Ovary (tissue), 7 donors: ENCODE measurements at regions not wholly inside any gene's neighbourhood (a gene's known extent, or its start where the extent isn't known, plus 50 kb on each side); places are given as distances from the start of the nearest gene placed in this dataset.
"Not testable (repeated sequence)": the region's sequence is repeated elsewhere in the genome, so short reads cannot be mapped to it uniquely, and the experiment has no call there.

Experiments
- DNase-seq, 5 donors: peaks; one replicate each; pipeline ENCODE4 v3.0.0-alpha.2; 2019 to 2020
- H3K27ac ChIP-seq, 2 donors: fragments of 200-600 bp; one replicate each; pipeline versions ENCODE4 v1.5.1 to v1.8.0; 2019 to 2022
- H3K27me3 ChIP-seq: fragments of 200-600 bp; one replicate; pipeline ENCODE4 v1.8.0; 2022
- H3K36me3 ChIP-seq: fragments of 200-600 bp; sonication (generic); one replicate; pipeline ENCODE4 v1.5.1; 2019
- H3K4me1 ChIP-seq: one replicate; pipeline ENCODE4 v1.8.1; 2013; ENCODE audit warnings: mild to moderate bottlenecking, moderate library complexity; ENCODE audit not compliant: insufficient read depth
- H3K4me3 ChIP-seq: fragments of 200-600 bp; sonication (generic); one replicate; pipeline ENCODE4 v1.5.1; 2017
- H3K9me3 ChIP-seq, 2 donors: fragments of 200-600 bp in 1 of 2; sonication (generic) in 1 of 2; one replicate each; pipeline versions ENCODE4 v1.5.1 to v1.8.1; 2013 to 2019; ENCODE audit warnings: mild to moderate bottlenecking in 1 of 2, moderate library complexity in 1 of 2
- EP300 ChIP-seq: sonication (generic); formaldehyde crosslinking; IDR thresholded peaks from one replicate; pipeline ENCODE4 v1.6.1; 2017; ENCODE audit warnings: antibody characterized with exemption
- POLR2A ChIP-seq: fragments of 450-650 bp; IDR thresholded peaks from one replicate; pipeline ENCODE4 v1.6.1; 2017; ENCODE audit warnings: antibody characterized with exemption, mild to moderate bottlenecking, moderate library complexity
- WGBS, 3 donors: extraction: QIAGEN DNeasy Blood & Tissue Kit in 1 of 3; methylation state at CpG; one replicate each; pipeline versions ENCODE4 v1.1.5 to v1.1.7; 2013 to 2017; 5-methylcytosine and 5-hydroxymethylcytosine counted together
- intact Hi-C, 4 donors: fragments of 100-400 bp; cut with DNase I; formaldehyde crosslinking; loops; one replicate each; pipeline versions ENCODE4 v1.11.0 to v1.15.1; 2022 to 2023
- TF ChIP-seq, protein P1 (sequence below), 3 donors: fragments of 450-650 bp in 2 of 3; fragments of 200-600 bp in 1 of 3; IDR thresholded peaks; one replicate each; pipeline versions ENCODE4 v1.5.1 to v1.8.0; 2016 to 2022; ENCODE audit warnings: antibody characterized with exemption in 3 of 3, mild to moderate bottlenecking in 1 of 3
- donor health status: DM: no; HTN: no; CAD: no; lungs with moderate emphysema.
- donor health status: DM: no; HTN: no; CAD: no.
- donor health status: Bipolar disorder and iron deficiency.
- donor health status: DM: no; HTN: no; CAD: no.
- donor health status: DM: yes; HTN: yes; CAD: no.

- H3K36me3 ChIP-seq, H3K9me3 ChIP-seq, H3K27ac ChIP-seq, DNase-seq, H3K4me1 ChIP-seq, H3K27me3 ChIP-seq, intact Hi-C loops, H3K4me3 ChIP-seq: not testable (repeated sequence)
- 54 to 60% (median 59%) methylated on average over 2 of the region's 2 CpGs for WGBS, 3 donors
These were observed 51.2 kb upstream of the MB21D2 start for GRCh38 chr3:192968901-192969300.

GRCh38 chr3:192980632-192981031 lies 63.0 kb upstream of the MB21D2 start:
- DNase-seq: no peak
- no peaks in the 10 kb centered on the region for H3K9me3 ChIP-seq
- H3K4me3 ChIP-seq: no peak overlapping the region
- no peaks in the 10 kb centered on the region for H3K4me1 ChIP-seq
- WGBS, 3 donors: 23 to 45% (median 28%) methylated on average over 5 of the region's 5 CpGs
- TF ChIP-seq, protein P1, sequence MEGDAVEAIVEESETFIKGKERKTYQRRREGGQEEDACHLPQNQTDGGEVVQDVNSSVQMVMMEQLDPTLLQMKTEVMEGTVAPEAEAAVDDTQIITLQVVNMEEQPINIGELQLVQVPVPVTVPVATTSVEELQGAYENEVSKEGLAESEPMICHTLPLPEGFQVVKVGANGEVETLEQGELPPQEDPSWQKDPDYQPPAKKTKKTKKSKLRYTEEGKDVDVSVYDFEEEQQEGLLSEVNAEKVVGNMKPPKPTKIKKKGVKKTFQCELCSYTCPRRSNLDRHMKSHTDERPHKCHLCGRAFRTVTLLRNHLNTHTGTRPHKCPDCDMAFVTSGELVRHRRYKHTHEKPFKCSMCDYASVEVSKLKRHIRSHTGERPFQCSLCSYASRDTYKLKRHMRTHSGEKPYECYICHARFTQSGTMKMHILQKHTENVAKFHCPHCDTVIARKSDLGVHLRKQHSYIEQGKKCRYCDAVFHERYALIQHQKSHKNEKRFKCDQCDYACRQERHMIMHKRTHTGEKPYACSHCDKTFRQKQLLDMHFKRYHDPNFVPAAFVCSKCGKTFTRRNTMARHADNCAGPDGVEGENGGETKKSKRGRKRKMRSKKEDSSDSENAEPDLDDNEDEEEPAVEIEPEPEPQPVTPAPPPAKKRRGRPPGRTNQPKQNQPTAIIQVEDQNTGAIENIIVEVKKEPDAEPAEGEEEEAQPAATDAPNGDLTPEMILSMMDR (IDR thresholded peaks at IDR 0.05): no peak
- TF ChIP-seq POLR2A (no peak), EP300 (no peak)
- H3K36me3 ChIP-seq: no peaks in the 10 kb centered on the region
- no peaks in the 10 kb centered on the region for H3K27me3 ChIP-seq
- H3K27ac ChIP-seq: no peak overlapping the region
- intact Hi-C loops: no loop called here

DNA sequence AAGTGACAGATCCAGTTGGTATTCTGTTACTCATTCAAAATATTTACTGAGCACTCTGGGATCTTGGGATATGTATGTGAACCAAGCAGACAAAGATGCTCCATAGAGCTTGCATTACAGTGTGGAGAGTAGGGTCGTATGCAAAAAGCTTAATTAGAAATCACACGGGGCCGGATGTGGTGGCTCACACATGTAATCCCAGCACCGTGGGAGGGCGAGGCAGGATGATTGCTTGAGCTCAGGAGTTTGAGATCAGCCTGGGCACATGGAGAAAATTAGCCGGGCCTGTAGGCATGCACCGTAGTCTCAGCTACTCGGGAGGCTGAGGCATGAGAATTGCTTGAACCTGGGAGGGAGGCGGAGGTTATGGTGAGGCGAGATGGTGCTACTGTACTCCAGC lies 68.7 kb upstream of the MB21D2 start:
- DNase-seq: no peak
- Histone ChIP-seq H3K9me3 (no peaks in the 10 kb centered on the region), H3K4me3 (no peak overlapping the region), H3K27me3 (no peaks in the 10 kb centered on the region), H3K4me1 (no peaks in the 10 kb centered on the region), H3K36me3 (no peaks in the 10 kb centered on the region), H3K27ac (no peak overlapping the region)
- TF ChIP-seq EP300: no peak
- no peak for TF ChIP-seq POLR2A
- TF ChIP-seq, protein P1 (IDR thresholded peaks at IDR 0.05): no peak
- intact Hi-C loops: no loop called here
- WGBS, 3 donors: 91 to 94% (median 91%) methylated on average over 10 of the region's 10 CpGs

DNA sequence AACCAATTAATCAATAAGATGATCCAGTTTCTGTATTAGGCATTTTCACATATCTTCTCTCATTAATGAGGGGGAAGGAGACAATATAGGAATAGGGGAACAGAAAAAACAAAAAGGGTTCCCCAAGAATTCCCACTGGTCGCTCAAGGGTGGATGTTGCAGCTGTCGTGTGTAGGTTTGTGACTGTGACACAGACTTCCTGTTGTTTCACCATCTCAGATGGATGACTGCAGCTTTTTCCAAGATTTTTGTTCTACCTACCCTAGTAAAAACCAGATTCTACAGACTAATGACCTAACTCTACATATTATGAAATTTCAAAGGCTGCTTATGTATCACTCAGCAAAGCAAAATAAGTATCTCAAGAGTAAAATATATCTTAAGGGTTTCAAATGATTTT lies 73.7 kb upstream of the MB21D2 start:
- Histone ChIP-seq H3K9me3 (no peaks in the 10 kb centered on the region), H3K4me3 (no peak overlapping the region), H3K27me3 (no peaks in the 10 kb centered on the region), H3K4me1 (no peaks in the 10 kb centered on the region), H3K36me3 (no peaks in the 10 kb centered on the region), H3K27ac (no peak overlapping the region)
- no peak for TF ChIP-seq EP300
- TF ChIP-seq, protein P1 (IDR thresholded peaks at IDR 0.05): no peak
- TF ChIP-seq POLR2A: no peak
- WGBS, 3 donors: 71 to 78% (median 75%) methylated on average over 2 of the region's 2 CpGs
- DNase-seq: no peak
- intact Hi-C loops: no loop called here

DNA sequence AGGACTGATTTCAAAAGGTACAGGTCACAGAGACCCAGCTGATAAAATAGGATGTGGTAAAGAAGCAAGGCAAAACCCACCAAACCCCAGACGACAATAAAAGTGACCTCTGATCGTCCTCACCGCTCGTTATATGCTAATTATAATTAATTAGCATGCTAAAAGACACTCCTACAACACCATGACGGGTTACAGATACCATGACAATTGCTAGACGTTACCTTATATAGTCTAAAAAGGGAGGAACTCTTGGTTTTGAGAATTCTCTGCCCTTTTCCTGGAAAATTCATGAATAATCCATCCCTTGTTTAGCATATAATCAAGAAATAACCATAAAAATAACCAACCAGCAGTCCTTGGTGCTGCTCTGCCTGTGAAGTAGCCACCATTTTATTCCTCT lies 74.7 kb upstream of the MB21D2 start:
- intact Hi-C loops: no loop called here
- Histone ChIP-seq H3K27me3 (no peaks in the 10 kb centered on the region), H3K36me3 (no peaks in the 10 kb centered on the region), H3K4me3 (no peak overlapping the region), H3K9me3 (no peaks in the 10 kb centered on the region), H3K4me1 (no peaks in the 10 kb centered on the region), H3K27ac (no peak overlapping the region)
- DNase-seq: no peak
- WGBS, 3 donors: 55 to 69% (median 57%) methylated on average over 6 of the region's 6 CpGs
- TF ChIP-seq EP300 (no peak), POLR2A (no peak)

GRCh38 chr3:192993411-192993810 lies 75.8 kb upstream of the MB21D2 start:
- Histone ChIP-seq H3K9me3 (no peaks in the 10 kb centered on the region), H3K4me3 (no peak overlapping the region), H3K27ac (no peak overlapping the region), H3K27me3 (no peaks in the 10 kb centered on the region), H3K4me1 (no peaks in the 10 kb centered on the region), H3K36me3 (no peaks in the 10 kb centered on the region)
- WGBS, 3 donors: 25 to 30% (median 26%) methylated on average over 3 of the region's 3 CpGs
- TF ChIP-seq EP300: no peak
- TF ChIP-seq, protein P1 (IDR thresholded peaks at IDR 0.05): no peak
- no peak for TF ChIP-seq POLR2A
- intact Hi-C loops: no loop called here
- no peak for DNase-seq

DNA sequence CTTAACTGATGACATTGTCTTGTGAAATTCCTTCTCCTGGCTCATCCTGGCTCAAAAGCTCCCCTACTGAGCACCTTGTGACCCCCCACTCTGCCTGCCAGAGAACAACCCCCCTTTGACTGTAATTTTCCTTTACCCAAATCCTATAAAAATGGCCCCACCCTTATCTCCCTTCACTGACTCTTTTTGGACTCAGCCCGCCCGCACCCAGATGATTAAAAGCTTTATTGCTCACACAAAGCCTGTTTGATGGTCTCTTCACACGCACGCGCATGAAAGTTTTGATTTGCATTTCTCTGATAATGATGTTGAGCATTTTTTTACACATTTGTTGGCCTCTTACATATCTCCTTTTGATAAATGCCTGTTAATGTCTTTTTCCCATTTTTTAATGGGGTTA lies 83.5 kb upstream of the MB21D2 start:
- H3K4me1 ChIP-seq, H3K36me3 ChIP-seq, H3K27ac ChIP-seq, DNase-seq, intact Hi-C loops, H3K4me3 ChIP-seq, H3K27me3 ChIP-seq, H3K9me3 ChIP-seq: not testable (repeated sequence)
- WGBS, 3 donors: 45 to 70% (median 47%) methylated on average over 5 of the region's 5 CpGs

DNA sequence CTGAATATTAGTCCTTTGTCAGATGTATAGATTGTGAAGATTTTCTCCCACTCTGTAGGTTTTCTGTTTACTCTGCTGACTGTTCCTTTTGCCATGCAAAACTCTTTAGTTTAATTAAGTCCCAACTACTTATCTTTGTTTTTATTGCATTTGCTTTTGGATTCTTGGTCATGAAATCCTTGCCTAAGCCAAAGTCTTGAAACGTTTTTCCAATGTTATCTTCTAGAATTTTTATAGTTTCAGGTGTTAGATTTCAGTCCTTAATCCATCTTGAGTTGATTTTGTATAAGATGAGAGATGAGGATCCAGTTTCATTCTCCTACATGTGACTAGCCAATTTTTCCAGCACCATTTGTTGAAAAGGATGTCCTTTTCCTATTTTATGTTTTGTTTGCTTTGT lies 86.0 kb upstream of the MB21D2 start:
- H3K4me1 ChIP-seq, H3K27me3 ChIP-seq, H3K9me3 ChIP-seq, intact Hi-C loops, H3K27ac ChIP-seq, DNase-seq, H3K36me3 ChIP-seq, H3K4me3 ChIP-seq: not testable (repeated sequence)
- 8 to 11% (median 10%) methylated on average over 1 of the region's 1 CpG for WGBS, 3 donors
